Urothelium cell line (cell line): ENCODE measurements at regions not wholly inside any gene's neighbourhood (a gene's known extent, or its start where the extent isn't known, plus 50 kb on each side); places are given as distances from the start of the nearest gene placed in this dataset.
A peak's percentile ranks its signal among the peaks of the same experiment; 100 is the strongest.

Experiments
- DNase-seq: peaks from one replicate; pipeline ENCODE4 v3.0.0; 2011; ENCODE audit warnings: low spot score, mixed read lengths
- FAIRE-seq: peaks from 2 replicates; lab custom pipeline; 2011; peaks lifted over from hg19 to GRCh38; lab: Jason Lieb, UNC

- FAIRE-seq: no peak
- no peak for DNase-seq
Observed at GRCh38 chr1:59075021-59075420, 221.9 kb upstream of the FGGY start.

GRCh38 chr1:59076612-59077011 is 220.3 kb upstream of the FGGY start:
- DNase-seq: no peak
- no peak for FAIRE-seq

- no peak for DNase-seq
- no peak for FAIRE-seq
Observed at GRCh38 chr1:59077466-59078069, 219.3 kb upstream of the FGGY start.

GRCh38 chr1:59078070-59078800 is 218.7 kb upstream of the FGGY start:
- DNase-seq: no peak
- FAIRE-seq: no peak

- no peak for FAIRE-seq
Observed at GRCh38 chr1:59078866-59079265, 218.0 kb upstream of the FGGY start.

GRCh38 chr1:59079434-59080140 is 217.3 kb upstream of the FGGY start:
- no peak for DNase-seq
- no peak for FAIRE-seq

More at GRCh38 chr1:59078866-59079265, 218.0 kb upstream of the FGGY start:
- DNase-seq: no peak

- FAIRE-seq: no peak
- no peak for DNase-seq
Observed at GRCh38 chr1:59081181-59081580, 215.7 kb upstream of the FGGY start.

- FAIRE-seq (no peak), DNase-seq (no peak)
Observed at GRCh38 chr1:59081795-59082194, 215.1 kb upstream of the FGGY start.

GRCh38 chr1:59083946-59084865 is 212.7 kb upstream of the FGGY start:
- FAIRE-seq: no peak
- DNase-seq: peak; percentile 36

- DNase-seq (no peak), FAIRE-seq (no peak)
Observed at GRCh38 chr1:59085101-59085500, 211.8 kb upstream of the FGGY start.

- FAIRE-seq: no peak
- DNase-seq: no peak
Observed at GRCh38 chr1:59089036-59089798, 207.7 kb upstream of the FGGY start.

GRCh38 chr1:59089922-59090457 is 206.9 kb upstream of the FGGY start:
- FAIRE-seq (no peak), DNase-seq (no peak)

GRCh38 chr1:59092126-59092525 is 204.8 kb upstream of the FGGY start:
- no peak for DNase-seq
- no peak for FAIRE-seq

GRCh38 chr1:59094001-59094400 is 202.9 kb upstream of the FGGY start:
- FAIRE-seq (no peak), DNase-seq (no peak)

GRCh38 chr1:59096501-59096900 is 200.4 kb upstream of the FGGY start:
- no peak for DNase-seq
- no peak for FAIRE-seq

GRCh38 chr1:59098655-59099054 is 198.2 kb upstream of the FGGY start:
- no peak for DNase-seq
- FAIRE-seq: no peak

GRCh38 chr1:59100708-59101374 is 196.1 kb upstream of the FGGY start:
- no peak for FAIRE-seq
- no peak for DNase-seq

- FAIRE-seq (no peak), DNase-seq (no peak)
Observed at GRCh38 chr1:59101518-59101917, 195.4 kb upstream of the FGGY start.

GRCh38 chr1:59103457-59103856 is 193.4 kb upstream of the FGGY start:
- DNase-seq (no peak), FAIRE-seq (no peak)
